PC-9 (cell line): ENCODE measurements at regions not wholly inside any gene's neighbourhood (a gene's known extent, or its start where the extent isn't known, plus 50 kb on each side); places are given as distances from the start of the nearest gene placed in this dataset.
"Not testable (repeated sequence)": the region's sequence is repeated elsewhere in the genome, so short reads cannot be mapped to it uniquely, and the experiment has no call there.

Source experiments
- BruUV-seq: library from RNA; stranded (reverse); fragments of 400-500 nt; replicated peaks from 2 replicates; lab custom pipeline; 2021; lab: Mats Ljungman, UMichigan
- CTCF ChIA-PET: fragments of 300-600 bp; sonication (Branson Sonifier 250); formaldehyde crosslinking; loops from one replicate; lab custom pipeline; 2022; ENCODE audit warnings: antibody characterized with exemption; lab: Charles Lee
- POLR2A ChIA-PET: fragments of 300-600 bp; sonication (Branson Sonifier 250); formaldehyde crosslinking; loops from one replicate; lab custom pipeline; 2022; ENCODE audit warnings: antibody characterized with exemption; ENCODE audit not compliant: unreplicated experiment; lab: Charles Lee
- DNase-seq, 2 experiments: peaks; one replicate each; pipeline versions ENCODE4 v3.0.0 to v3.0.0-alpha.2; 2015 to 2022; ENCODE audit warnings: mixed read lengths in 1 of 2
- H2AFZ ChIP-seq: fragments of 200-600 bp; sonication (generic); 2 replicates; pipeline ENCODE4 v1.8.1; 2017; ENCODE audit warnings: antibody characterized with exemption
- H3F3A ChIP-seq: fragments of 200-600 bp; sonication (generic); 2 replicates; pipeline ENCODE4 v1.8.1; 2017; ENCODE audit warnings: antibody characterized with exemption, mild to moderate bottlenecking, low read depth; ENCODE audit not compliant: insufficient read depth
- H3K27ac ChIP-seq: fragments of 200-600 bp; sonication (generic); 2 replicates; pipeline ENCODE4 v1.6.1; 2016; ENCODE audit warnings: mixed run types
- H3K27me3 ChIP-seq: fragments of 200-600 bp; sonication (generic); 2 replicates; pipeline ENCODE4 v1.6.1; 2016; ENCODE audit warnings: low read depth, mixed run types; ENCODE audit not compliant: insufficient read depth
- H3K36me3 ChIP-seq: fragments of 200-600 bp; sonication (generic); 2 replicates; pipeline ENCODE4 v1.6.1; 2016; ENCODE audit warnings: low read depth, mixed run types
- H3K4me1 ChIP-seq: fragments of 200-600 bp; sonication (generic); replicated peaks from 2 replicates; pipeline ENCODE4 v1.6.1; 2016; ENCODE audit warnings: mixed run types; ENCODE audit not compliant: insufficient read depth
- H3K4me2 ChIP-seq: fragments of 200-600 bp; sonication (generic); 2 replicates; pipeline ENCODE4 v1.6.1; 2017; ENCODE audit warnings: mixed run types
- H3K4me3 ChIP-seq: fragments of 200-600 bp; sonication (generic); 2 replicates; pipeline ENCODE4 v1.6.1; 2016; ENCODE audit warnings: mixed run types
- H3K79me2 ChIP-seq: fragments of 200-600 bp; sonication (generic); 2 replicates; pipeline ENCODE4 v1.6.1; 2017; ENCODE audit warnings: low read depth, mixed run types
- H3K9me2 ChIP-seq: fragments of 200-600 bp; sonication (generic); 2 replicates; pipeline ENCODE4 v1.8.1; 2017; ENCODE audit warnings: mild to moderate bottlenecking; ENCODE audit not compliant: insufficient read depth
- H3K9me3 ChIP-seq: fragments of 200-600 bp; sonication (generic); 2 replicates; pipeline ENCODE4 v1.8.1; 2016; ENCODE audit warnings: low read depth; ENCODE audit not compliant: insufficient read depth
- H4K20me1 ChIP-seq: fragments of 200-600 bp; sonication (generic); 2 replicates; pipeline ENCODE4 v1.8.1; 2017; ENCODE audit not compliant: insufficient read depth
- EZH2 ChIP-seq: fragments of 200-600 bp; sonication (generic); IDR thresholded peaks from 2 replicates; pipeline ENCODE4 v1.8.0; 2017; ENCODE audit warnings: antibody characterized with exemption, low read depth
- intact Hi-C: fragments of 100-400 bp; cut with micrococcal nuclease; formaldehyde crosslinking; loops from one replicate; pipeline ENCODE4 v1.10.0; 2022; ENCODE audit not compliant: unreplicated experiment
- TF ChIP-seq, protein P1 (sequence below): fragments of 200-600 bp; sonication (generic); conservative IDR thresholded peaks from 2 replicates; pipeline ENCODE4 v1.6.1; 2017; ENCODE audit warnings: mixed run types, antibody characterized with exemption, mild to moderate bottlenecking, moderate library complexity

DNA sequence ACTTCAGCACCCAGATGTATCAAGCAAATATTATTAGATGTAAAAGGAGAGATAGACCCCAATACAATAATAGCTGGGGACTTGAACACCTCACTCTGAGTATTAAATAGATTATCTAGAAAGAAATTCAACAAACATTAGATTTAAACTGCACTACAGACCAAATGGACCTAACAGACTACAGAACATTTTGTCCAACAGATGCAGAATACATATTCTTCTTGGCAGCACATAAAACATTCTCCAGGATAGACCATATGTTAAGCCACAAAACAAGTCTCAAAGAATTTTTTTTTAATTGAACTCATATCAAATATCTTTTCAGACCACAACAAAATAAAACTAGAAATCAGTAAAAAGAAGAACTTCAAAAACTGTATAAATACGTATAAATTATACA, 130.4 kb downstream of the MTERF1 start:
- H3K36me3 ChIP-seq, result no peaks in the 10 kb centered on the region
- H3K79me2 ChIP-seq, result no peaks in the 10 kb centered on the region
- intact Hi-C loops, result no loop called here
- H3K9me3 ChIP-seq, result no peaks in the 10 kb centered on the region
- no peaks in the 10 kb centered on the region; the same call in 1 of the 2 replicates for H3K9me2 ChIP-seq
- H3K4me3 ChIP-seq, result no peak overlapping the region
- H3K27ac ChIP-seq, result no peak overlapping the region
- no TSS peak for BruUV-seq
- no peak for DNase-seq
- no peaks in the 10 kb centered on the region for H3K27me3 ChIP-seq
- H3K4me1 ChIP-seq, result no peaks in the 10 kb centered on the region
- no peak overlapping the region for H2AFZ ChIP-seq
- H4K20me1 ChIP-seq, result no peaks in the 10 kb centered on the region
- H3K4me2 ChIP-seq, result no peak overlapping the region
- no peaks in the 10 kb centered on the region for H3F3A ChIP-seq
- ChIA-PET CTCF (no interaction called here), POLR2A (no interaction called here)
- TF ChIP-seq EZH2, result no peak
- TF ChIP-seq, protein P1, sequence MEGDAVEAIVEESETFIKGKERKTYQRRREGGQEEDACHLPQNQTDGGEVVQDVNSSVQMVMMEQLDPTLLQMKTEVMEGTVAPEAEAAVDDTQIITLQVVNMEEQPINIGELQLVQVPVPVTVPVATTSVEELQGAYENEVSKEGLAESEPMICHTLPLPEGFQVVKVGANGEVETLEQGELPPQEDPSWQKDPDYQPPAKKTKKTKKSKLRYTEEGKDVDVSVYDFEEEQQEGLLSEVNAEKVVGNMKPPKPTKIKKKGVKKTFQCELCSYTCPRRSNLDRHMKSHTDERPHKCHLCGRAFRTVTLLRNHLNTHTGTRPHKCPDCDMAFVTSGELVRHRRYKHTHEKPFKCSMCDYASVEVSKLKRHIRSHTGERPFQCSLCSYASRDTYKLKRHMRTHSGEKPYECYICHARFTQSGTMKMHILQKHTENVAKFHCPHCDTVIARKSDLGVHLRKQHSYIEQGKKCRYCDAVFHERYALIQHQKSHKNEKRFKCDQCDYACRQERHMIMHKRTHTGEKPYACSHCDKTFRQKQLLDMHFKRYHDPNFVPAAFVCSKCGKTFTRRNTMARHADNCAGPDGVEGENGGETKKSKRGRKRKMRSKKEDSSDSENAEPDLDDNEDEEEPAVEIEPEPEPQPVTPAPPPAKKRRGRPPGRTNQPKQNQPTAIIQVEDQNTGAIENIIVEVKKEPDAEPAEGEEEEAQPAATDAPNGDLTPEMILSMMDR, result no peak

DNA sequence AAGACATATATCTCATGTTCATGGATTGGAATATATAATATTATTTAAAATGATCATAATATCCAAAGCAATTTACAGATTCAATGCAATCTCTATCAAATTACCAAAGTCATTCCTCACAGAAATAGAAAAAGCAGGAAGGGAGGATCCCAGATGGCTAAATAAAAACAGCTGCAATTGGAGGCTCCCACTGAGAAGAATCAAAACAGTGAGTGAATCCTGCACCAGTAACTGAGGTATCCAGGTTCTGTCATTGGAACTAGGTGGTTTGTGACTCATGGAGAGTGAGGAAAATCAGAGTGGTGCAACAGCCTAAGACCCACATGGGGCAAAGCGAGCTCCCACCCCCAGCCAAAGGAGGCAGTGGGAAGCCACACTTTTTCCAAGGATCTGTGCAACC, 128.4 kb downstream of the MTERF1 start:
- intact Hi-C loops, result no loop called here
- no peaks in the 10 kb centered on the region for H4K20me1 ChIP-seq
- BruUV-seq, result no TSS peak
- no peaks in the 10 kb centered on the region for H3K4me1 ChIP-seq
- no peaks in the 10 kb centered on the region for H3K9me3 ChIP-seq
- no peaks in the 10 kb centered on the region for H3F3A ChIP-seq
- ChIA-PET POLR2A (interaction anchor here (0.6 kb wide), 1 partner anchor 206 kb away, joined by 8 read pairs; no protein-coding TSS in a partner anchor), CTCF (no interaction called here)
- no peak overlapping the region for H3K4me3 ChIP-seq
- no peaks in the 10 kb centered on the region; the same call in 1 of the 2 replicates for H3K9me2 ChIP-seq
- H3K27ac ChIP-seq, result no peak overlapping the region
- no peak overlapping the region for H2AFZ ChIP-seq
- no peaks in the 10 kb centered on the region for H3K27me3 ChIP-seq
- TF ChIP-seq, protein P1, result no peak
- TF ChIP-seq EZH2, result no peak
- H3K79me2 ChIP-seq, result no peaks in the 10 kb centered on the region
- DNase-seq, result no peak
- H3K4me2 ChIP-seq, result no peak overlapping the region
- no peaks in the 10 kb centered on the region for H3K36me3 ChIP-seq

DNA sequence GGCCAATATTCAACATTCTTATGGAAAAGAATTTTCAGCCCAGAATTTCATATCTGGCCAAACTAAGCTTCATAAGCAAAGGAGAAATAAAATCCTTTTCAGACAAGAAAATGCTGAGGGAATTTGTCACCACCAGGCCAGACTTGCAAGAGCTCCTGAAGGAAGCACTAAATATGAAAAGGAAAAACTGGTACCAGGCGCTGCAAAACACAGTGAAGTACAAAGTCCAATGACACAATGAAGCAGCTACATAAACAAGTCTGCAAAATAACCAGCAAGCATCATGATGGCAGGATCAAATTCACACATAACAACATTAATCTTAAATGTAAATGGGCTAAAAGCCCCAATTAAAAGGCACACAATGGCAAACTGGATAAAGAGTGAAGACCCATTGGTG, 126.2 kb downstream of the MTERF1 start:
- H3K4me3 ChIP-seq, H3K4me1 ChIP-seq, H3K36me3 ChIP-seq, H3K9me3 ChIP-seq, H3K79me2 ChIP-seq, H2AFZ ChIP-seq, intact Hi-C loops, CTCF ChIA-PET, DNase-seq, H3K27ac ChIP-seq, H3F3A ChIP-seq, H3K9me2 ChIP-seq, H3K4me2 ChIP-seq, POLR2A ChIA-PET, BruUV-seq, H4K20me1 ChIP-seq, H3K27me3 ChIP-seq: not testable (repeated sequence)

DNA sequence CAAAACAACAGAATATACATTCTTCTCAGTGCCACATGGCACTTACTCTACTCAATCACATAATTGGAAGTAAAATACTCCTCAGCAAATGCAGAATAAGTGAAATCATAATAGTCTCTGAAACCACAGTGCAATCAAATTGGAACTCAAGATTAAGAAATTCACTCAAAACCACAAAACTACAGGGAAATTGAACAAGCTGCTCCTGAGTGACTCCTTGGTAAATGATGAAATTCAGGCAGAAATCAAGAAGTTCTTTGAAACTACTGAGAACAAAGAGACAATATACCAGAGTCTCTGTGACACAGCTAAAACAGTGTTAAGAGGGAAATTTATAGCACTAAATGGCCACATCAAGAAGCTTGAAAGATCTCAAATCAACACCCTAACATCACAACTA, 125.4 kb downstream of the MTERF1 start:
- H3K4me3 ChIP-seq, POLR2A ChIA-PET, H3K79me2 ChIP-seq, DNase-seq, H3K36me3 ChIP-seq, H3K9me2 ChIP-seq, CTCF ChIA-PET, H4K20me1 ChIP-seq, intact Hi-C loops, H3K27ac ChIP-seq, H3K4me2 ChIP-seq, H3F3A ChIP-seq, H3K9me3 ChIP-seq, H2AFZ ChIP-seq, BruUV-seq, H3K27me3 ChIP-seq: not testable (repeated sequence)
- peaks cover 13% of the 10 kb centered on the region for H3K4me1 ChIP-seq
